HCEC 1CT (cell line): ENCODE measurements at regions not wholly inside any gene's neighbourhood (a gene's known extent, or its start where the extent isn't known, plus 50 kb on each side); places are given as distances from the start of the nearest gene placed in this dataset.
"Not testable (repeated sequence)": the region's sequence is repeated elsewhere in the genome, so short reads cannot be mapped to it uniquely, and the experiment has no call there.

ENCODE experiments used
- DNase-seq: peaks from one replicate; pipeline ENCODE4 v3.0.0-alpha.2; 2017

- no peak for DNase-seq
Observed at GRCh38 chr3:197430502-197430901, 125.3 kb downstream of the BDH1 start.

DNA sequence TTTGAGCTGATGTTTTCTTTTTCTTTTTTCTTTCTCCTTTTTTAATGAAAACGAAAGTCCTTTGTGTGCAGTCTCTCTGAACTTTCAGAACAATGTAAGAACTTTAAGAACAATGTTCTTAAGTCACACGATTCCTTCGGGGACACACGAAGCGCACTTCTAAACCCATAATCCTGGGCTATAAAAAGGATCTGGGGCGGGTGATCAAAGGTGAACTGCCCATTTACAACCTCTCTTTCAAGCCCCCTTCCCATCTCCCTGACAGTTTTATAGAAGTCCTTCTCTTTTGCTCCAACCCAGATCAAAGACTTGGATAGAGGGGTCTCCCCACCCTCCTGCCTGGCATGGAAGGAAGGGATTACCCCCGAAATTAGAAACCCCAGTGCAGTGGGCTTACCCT lies 126.8 kb downstream of the BDH1 start:
- no peak for DNase-seq

DNA sequence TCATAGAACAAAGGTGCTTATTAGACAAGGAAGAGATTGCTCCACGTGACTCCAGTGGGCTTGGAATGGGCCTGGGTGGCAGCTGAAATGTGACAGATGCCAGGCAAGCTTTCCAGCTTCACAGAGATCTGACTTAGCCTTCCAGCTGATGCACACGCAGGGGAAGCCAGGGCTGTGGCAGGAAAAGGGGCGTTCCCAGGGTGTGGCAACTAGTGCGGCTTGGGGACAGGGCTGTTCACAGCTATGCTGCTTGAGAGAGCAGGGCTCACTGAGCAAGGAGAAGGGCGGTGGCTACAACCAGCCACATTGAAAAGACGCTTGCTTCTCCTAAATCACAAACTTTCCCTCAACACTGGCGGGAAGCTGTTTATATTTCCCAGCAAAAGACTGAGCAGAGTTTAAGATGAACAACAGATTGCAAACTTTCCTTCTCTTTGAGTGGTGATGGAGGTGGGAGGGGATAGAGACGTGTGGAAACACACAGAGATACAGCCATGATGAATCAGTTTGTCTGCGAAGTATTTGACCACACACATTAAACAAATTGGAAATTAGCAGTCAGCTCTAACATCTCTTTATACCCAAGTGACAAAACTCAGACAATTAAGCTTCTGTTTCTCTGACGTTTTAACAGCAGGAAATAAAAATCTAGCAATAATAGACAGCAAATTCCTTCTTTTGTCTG lies 127.5 kb downstream of the BDH1 start:
- peak; percentile 53 for DNase-seq

DNA sequence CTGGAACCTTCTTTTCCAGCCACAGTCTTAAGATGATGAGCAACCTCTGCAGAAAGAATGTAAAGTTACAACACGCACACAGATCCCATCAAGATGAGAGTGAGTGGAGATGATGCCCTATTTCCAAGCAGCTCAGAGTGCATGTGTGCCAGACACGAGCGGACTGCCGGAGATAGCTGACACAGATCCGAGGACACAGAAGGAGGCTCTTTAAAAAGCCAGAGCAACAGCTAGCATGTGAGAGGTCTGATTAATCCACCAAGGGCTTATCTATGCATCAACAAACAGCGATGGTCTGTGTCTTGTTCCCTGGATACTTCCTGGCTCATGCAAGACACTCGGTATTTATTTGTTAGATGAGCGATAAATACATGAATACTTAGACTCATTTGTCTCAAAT lies 128.6 kb upstream of the DLG1 start:
- peak; percentile 4 for DNase-seq

- DNase-seq: no peak
Observed at GRCh38 chr3:197426121-197426566, 127.7 kb upstream of the DLG1 start.

GRCh38 chr3:197425485-197426120 lies 127.2 kb upstream of the DLG1 start:
- no peak for DNase-seq

- no peak for DNase-seq
Observed at GRCh38 chr3:197424674-197425484, 126.5 kb upstream of the DLG1 start.

GRCh38 chr3:197424266-197424665 lies 125.9 kb upstream of the DLG1 start:
- no peak for DNase-seq

- DNase-seq: no peak
Observed at GRCh38 chr3:197423376-197423775, 125.0 kb upstream of the DLG1 start.

DNA sequence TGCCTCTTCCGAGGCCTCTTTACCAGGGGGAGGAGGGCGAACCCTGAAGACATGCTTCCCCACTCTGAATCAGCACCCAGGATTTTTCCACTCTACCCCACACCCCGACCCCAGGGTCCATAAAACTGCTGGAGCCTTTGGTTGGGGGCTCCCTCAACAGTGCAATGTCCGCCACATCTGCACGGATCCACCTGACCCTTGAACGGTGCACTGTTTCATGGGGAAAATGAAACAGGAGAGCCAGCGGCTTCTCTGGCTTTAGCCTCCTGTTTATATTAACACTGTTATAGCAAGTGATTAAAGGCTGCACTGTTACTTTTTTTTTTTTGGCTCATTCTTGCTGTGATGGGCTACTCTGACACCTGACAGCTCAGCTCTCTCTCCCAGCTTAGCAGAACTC lies 124.1 kb upstream of the DLG1 start:
- DNase-seq: no peak

DNA sequence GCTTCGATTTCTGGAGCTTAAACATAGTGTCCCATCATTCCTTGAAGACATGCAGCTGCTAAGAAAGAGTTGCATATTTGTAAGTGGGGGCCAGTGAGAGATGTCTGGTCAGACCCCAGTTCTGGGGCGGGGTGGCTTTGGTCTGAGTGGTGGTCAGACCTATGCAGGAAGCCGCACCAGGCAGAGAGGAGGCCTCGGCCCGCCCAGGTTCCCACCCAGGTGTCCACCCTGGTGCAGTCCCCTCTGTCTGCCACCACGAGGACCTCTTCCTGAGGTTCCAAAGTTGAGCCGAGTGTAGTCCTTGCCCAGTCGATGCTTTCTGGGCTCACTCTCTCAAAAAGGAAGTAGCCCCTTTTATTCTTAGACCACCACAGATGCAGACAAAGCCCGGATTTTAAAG lies 122.6 kb upstream of the DLG1 start:
- DNase-seq: no peak

- DNase-seq: no peak
Observed at GRCh38 chr3:197420566-197420965, 122.2 kb upstream of the DLG1 start.

DNA sequence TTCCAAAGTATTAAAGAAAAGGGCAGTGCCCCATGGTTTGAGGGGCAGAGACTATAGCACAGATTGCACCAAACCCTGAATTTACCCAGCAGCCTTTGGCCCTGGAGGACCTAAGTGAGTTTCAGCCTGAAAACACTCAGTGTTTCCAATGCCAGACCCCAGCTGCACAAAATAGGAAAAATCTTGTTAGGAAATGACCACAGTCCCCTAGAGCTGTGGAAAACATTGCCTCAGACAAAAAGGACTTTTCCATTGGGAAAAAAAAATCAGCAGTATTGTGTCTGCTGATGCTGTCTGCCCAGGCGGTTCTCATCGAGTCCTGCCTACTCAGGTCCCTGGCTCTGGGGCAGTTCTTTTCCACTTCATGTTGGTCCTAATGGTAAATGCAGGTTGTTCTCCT lies 121.7 kb upstream of the DLG1 start:
- no peak for DNase-seq

DNA sequence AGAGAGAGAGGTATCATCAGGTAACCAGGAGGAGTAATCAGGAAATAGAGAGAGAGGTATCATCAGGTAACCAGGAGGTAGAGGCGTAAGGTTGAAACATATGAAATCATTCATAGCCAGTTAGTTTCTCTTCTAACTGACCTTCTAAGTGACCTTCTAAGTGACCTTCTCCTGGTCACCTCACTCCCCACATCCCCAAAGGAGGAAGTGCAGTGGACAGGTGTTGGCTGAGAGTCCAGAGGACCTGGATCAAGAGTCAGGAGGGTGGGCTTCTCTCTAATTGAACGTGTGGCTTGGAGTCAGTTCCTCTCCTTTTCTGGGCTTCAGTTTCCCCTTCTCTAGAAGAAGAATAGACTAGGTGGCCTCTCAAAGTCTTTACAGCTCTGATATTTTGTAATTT lies 121.3 kb upstream of the DLG1 start:
- DNase-seq: no peak

DNA sequence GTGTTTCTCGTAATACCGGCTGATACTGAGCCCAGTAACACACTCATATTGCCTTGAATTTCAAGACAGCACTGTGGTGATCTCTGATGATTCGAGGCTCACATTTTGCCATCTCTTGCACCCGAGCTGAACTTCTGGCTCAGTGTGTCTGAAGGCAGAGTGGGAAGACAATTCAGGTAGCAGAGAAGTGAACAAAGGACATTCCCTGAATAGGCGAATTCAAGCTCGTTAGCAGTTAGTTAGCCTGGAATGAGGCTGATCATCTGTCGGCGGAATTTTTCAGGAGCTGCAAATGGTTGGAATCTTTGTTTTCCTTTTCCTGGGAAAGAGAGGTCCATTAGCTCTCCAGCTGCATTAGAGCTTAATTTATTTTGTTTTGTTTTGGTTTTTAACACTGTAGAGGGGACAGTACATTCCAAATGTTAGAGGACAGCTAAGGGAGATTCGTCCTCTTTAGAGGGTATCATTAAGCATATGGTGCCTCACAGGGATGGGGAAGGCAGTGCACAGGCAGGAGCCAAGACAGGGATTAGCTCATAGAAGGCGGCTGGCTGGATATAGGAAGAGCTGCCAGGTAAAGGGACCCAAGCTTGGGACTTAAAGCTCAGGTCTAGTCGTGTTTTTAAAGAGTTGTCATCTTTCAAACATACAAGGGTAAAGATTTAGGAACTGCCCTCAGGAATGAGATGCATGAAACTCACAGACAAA lies 119.7 kb upstream of the DLG1 start:
- DNase-seq: no peak

DNA sequence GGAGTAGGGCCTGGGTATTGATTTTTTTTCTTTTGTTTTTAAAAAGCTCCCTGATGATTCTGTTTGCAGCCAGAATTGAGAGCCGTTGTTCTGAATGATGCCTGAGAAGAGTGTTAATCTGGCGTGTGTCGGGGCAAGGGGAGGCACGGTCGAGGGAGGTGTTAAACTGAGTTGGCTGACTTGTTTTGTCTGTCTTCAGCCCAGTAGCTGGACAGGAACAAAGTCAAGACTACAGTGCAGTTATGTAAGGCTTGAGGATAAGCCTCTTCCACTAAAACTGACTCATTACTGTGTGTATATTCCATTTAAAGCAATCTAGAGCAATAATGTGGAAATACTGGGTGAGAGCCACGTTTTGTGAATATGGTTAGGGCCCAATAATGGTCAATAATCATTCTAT lies 119.0 kb upstream of the DLG1 start:
- DNase-seq: peak; percentile 49

- not testable (repeated sequence) for DNase-seq
Observed at GRCh38 chr3:197411899-197412298, 113.5 kb upstream of the DLG1 start.

DNA sequence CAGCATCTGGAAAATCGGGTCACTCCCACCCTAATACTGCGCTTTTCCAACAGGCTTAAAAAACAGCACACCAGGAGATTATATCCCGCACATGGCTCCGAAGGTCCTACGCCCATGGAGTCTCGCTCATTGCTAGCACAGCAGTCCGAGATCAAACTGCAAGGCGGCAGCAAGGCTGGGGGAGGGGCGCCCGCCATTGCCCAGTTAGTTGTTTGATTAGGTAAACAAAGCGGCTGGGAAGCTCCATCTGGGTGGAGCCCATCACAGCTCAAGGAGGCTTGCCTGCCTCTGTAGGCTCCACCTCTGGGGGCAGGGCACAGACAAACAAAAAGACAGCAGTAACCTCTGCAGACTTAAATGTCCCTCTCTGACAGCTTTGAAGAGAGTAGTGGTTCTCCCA lies 111.8 kb upstream of the DLG1 start:
- not testable (repeated sequence) for DNase-seq

- DNase-seq: no peak
Observed at GRCh38 chr3:197408177-197408957, 110.0 kb upstream of the DLG1 start.

DNA sequence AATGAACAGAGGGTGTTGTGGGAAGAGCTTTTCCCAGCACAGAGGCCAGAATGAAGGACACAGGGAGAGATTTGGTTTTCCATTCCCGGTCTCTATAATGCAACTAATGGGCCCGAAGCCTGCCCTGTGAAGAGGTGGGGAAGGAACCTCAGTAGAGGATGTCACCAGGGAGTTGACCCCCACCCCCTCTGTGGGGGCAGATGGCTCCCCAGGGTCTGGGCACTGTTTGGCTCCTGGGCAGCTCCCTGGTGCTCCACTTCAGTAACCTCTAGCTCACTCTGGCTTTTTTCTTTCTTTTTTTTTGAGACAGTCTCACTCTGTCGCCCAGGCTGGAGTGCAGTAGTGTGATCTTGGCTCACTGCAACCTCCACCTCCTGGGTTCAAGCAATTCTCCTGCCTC lies 109.1 kb upstream of the DLG1 start:
- no peak for DNase-seq

DNA sequence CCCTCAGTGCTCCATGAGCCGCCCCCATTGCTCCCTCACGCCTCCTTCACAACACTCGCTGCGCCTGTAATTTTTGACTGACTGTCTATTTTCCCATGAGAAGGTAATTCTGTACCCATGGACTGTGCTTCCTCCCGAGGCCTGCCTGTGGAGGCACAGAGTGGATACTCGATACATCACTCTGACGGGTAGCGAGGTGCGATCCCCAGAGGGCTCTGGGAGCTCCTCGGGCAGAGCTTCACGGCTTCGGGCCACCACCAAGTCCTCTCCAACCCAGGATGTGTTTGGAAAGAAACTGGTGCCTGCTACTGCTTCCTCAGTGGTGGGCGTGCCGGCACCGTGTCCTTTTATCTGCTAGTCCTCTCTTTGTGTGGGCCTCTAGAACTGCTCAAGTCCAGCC lies 108.6 kb upstream of the DLG1 start:
- DNase-seq: no peak

DNA sequence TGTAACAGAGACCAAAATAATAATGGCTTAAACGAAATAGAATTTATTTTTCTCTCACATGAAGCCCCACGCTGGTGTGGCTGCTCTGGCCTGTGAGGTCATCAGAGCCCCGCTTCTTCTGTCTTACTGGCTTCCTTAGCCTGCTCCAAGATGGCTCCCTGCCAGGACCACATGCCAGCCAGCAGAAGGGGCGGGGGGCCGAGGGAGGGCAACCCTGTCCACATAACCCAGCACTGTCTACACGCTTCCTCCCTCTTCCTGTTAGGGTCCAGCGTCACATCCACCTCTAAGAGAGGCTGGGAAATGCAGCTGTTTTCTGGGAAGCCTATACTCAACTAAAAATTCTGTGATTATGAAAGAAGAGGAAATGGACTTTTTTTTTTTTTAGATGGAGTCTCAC lies 107.9 kb upstream of the DLG1 start:
- DNase-seq: no peak

DNA sequence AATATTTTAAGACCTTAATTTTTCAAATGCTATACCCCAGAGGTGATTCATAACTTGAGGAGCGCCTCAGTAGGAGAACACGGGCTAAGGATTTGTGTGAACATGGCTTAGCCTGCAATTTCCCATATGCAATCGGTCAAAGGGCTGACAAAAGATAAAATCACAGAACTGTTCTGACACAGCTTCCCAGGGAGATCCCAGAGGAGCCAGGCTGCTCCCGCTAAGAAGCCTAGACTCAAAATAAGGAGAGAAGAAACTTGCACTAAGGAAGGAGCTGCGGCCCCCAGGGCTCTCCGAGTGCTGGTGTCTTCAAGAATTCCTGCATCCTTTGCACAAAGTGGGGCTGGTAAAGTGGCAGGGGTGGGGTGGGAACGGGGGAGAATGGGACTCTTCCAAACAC lies 106.3 kb upstream of the DLG1 start:
- no peak for DNase-seq
